H9 (cell line): ENCODE measurements at regions not wholly inside any gene's neighbourhood (a gene's known extent, or its start where the extent isn't known, plus 50 kb on each side); places are given as distances from the start of the nearest gene placed in this dataset.

Source experiments
- DNase-seq: peaks from one replicate; pipeline ENCODE4 v3.0.0-alpha.2; 2017
- H2AFZ ChIP-seq: one replicate; pipeline ENCODE4 v1.6.1; 2013; ENCODE audit warnings: mild to moderate bottlenecking, low read length, control low read depth, moderate library complexity
- H2AK5ac ChIP-seq: 2 replicates; pipeline ENCODE4 v1.6.1; 2013; ENCODE audit warnings: low read length, control low read depth, mixed read lengths; ENCODE audit not compliant: insufficient read length
- H2BK120ac ChIP-seq: one replicate; pipeline ENCODE4 v1.6.1; 2013; ENCODE audit warnings: low read depth, mild to moderate bottlenecking, low read length, control low read depth, inconsistent platforms; ENCODE audit not compliant: poor library complexity, severe bottlenecking
- H2BK12ac ChIP-seq: 2 replicates; pipeline ENCODE4 v1.6.1; 2013; ENCODE audit warnings: low read length, control low read depth, mixed read lengths, low read depth; ENCODE audit not compliant: insufficient read length
- H2BK15ac ChIP-seq: 2 replicates; pipeline ENCODE4 v1.6.1; 2013; ENCODE audit warnings: low read depth, low read length, control low read depth
- H2BK20ac ChIP-seq: one replicate; pipeline ENCODE4 v1.6.1; 2013; ENCODE audit warnings: low read depth, mild to moderate bottlenecking, low read length, control low read depth, inconsistent platforms; ENCODE audit not compliant: poor library complexity, severe bottlenecking
- H2BK5ac ChIP-seq: 2 replicates; pipeline ENCODE4 v1.6.1; 2013; ENCODE audit warnings: low read length, control low read depth, mixed read lengths; ENCODE audit not compliant: insufficient read length
- H3K14ac ChIP-seq: 2 replicates; pipeline ENCODE4 v1.6.1; 2013; ENCODE audit warnings: low read length, control low read depth; ENCODE audit not compliant: insufficient read depth
- H3K18ac ChIP-seq: 2 replicates; pipeline ENCODE4 v1.6.1; 2013; ENCODE audit warnings: low read depth, mild to moderate bottlenecking, mixed read lengths, low read length, control low read depth; ENCODE audit not compliant: insufficient read length
- H3K23ac ChIP-seq: 2 replicates; pipeline ENCODE4 v1.6.1; 2013; ENCODE audit warnings: low read length, control low read depth, mixed read lengths, low read depth; ENCODE audit not compliant: insufficient read length
- H3K23me2 ChIP-seq: 2 replicates; pipeline ENCODE4 v1.6.1; 2013; ENCODE audit warnings: low read depth, mild to moderate bottlenecking, mixed read lengths, low read length, control low read depth; ENCODE audit not compliant: insufficient read length, poor library complexity, severe bottlenecking
- H3K27ac ChIP-seq: 2 replicates; pipeline ENCODE4 v1.5.1; 2013; ENCODE audit warnings: low read length, control low read depth, mixed read lengths, low read depth; ENCODE audit not compliant: insufficient read length
- H3K27me3 ChIP-seq: 2 replicates; pipeline ENCODE4 v1.6.1; 2013; ENCODE audit warnings: low read length, control low read depth, inconsistent platforms; ENCODE audit not compliant: insufficient read depth
- H3K4ac ChIP-seq: 2 replicates; pipeline ENCODE4 v1.6.1; 2013; ENCODE audit warnings: low read depth, mild to moderate bottlenecking, control low read depth, inconsistent platforms, low read length, moderate library complexity
- H3K4me1 ChIP-seq: 2 replicates; pipeline ENCODE4 v1.6.1; 2013; ENCODE audit warnings: low read length, control low read depth, inconsistent platforms; ENCODE audit not compliant: insufficient read depth
- H3K4me2 ChIP-seq: 2 replicates; pipeline ENCODE4 v1.6.1; 2013; ENCODE audit warnings: low read length, control low read depth, mixed read lengths; ENCODE audit not compliant: insufficient read length, insufficient read depth
- H3K56ac ChIP-seq: 2 replicates; pipeline ENCODE4 v1.6.1; 2013; ENCODE audit warnings: low read depth, mild to moderate bottlenecking, mixed read lengths, low read length, control low read depth; ENCODE audit not compliant: insufficient read length
- H3K79me1 ChIP-seq: 2 replicates; pipeline ENCODE4 v1.6.1; 2013; ENCODE audit warnings: low read depth, mild to moderate bottlenecking, moderate library complexity, low read length, control low read depth, inconsistent platforms; ENCODE audit not compliant: insufficient read depth, poor library complexity, severe bottlenecking
- H3K79me2 ChIP-seq: 2 replicates; pipeline ENCODE4 v1.6.1; 2013; ENCODE audit warnings: low read length, control low read depth, inconsistent platforms; ENCODE audit not compliant: insufficient read depth
- H3K9ac ChIP-seq: 2 replicates; pipeline ENCODE4 v1.6.1; 2013; ENCODE audit warnings: low read length, control low read depth, mixed read lengths; ENCODE audit not compliant: insufficient read length; ENCODE audit errors: extremely low read depth
- H3K9me3 ChIP-seq: one replicate; pipeline ENCODE4 v1.6.1; 2013; ENCODE audit warnings: low read depth, low read length, inconsistent platforms; ENCODE audit not compliant: control insufficient read depth
- H3T11ph ChIP-seq: one replicate; pipeline ENCODE4 v1.6.1; 2013; ENCODE audit warnings: mild to moderate bottlenecking, low read length, control low read depth, inconsistent platforms
- H4K20me1 ChIP-seq: one replicate; pipeline ENCODE4 v1.6.1; 2013; ENCODE audit not compliant: control insufficient read depth, insufficient read length, insufficient read depth
- H4K5ac ChIP-seq: 2 replicates; pipeline ENCODE4 v1.6.1; 2013; ENCODE audit warnings: low read depth, mild to moderate bottlenecking, mixed read lengths, low read length, control low read depth; ENCODE audit not compliant: insufficient read length
- H4K8ac ChIP-seq: replicated peaks from 2 replicates; pipeline ENCODE4 v1.6.1; 2013; ENCODE audit warnings: low read length, control low read depth, mixed read lengths, low read depth; ENCODE audit not compliant: insufficient read length
- H4K91ac ChIP-seq: 2 replicates; pipeline ENCODE4 v1.6.1; 2013; ENCODE audit warnings: low read depth, mild to moderate bottlenecking, moderate library complexity, mixed read lengths, low read length, control low read depth; ENCODE audit not compliant: insufficient read length
- H3K27ac Mint-ChIP-seq, 3 experiments: 2 replicates in 2 of 3; 3 replicates in 1 of 3; pipeline ENCODE4 v1.8.0; 2020 to 2021; ENCODE audit warnings: mixed read lengths in 3 of 3, mild to moderate bottlenecking in 1 of 3, moderate library complexity in 1 of 3
- H3K27me3 Mint-ChIP-seq: 2 replicates; pipeline ENCODE4 v1.8.0; 2021; ENCODE audit warnings: low read depth, mild to moderate bottlenecking, moderate library complexity, mixed read lengths
- H3K36me3 Mint-ChIP-seq, 3 experiments: 2 replicates in 2 of 3; 3 replicates in 1 of 3; pipeline ENCODE4 v1.8.0; 2020 to 2021; ENCODE audit warnings: low read depth in 3 of 3, mixed read lengths in 3 of 3; ENCODE audit not compliant: insufficient read depth in 1 of 3
- H3K4me1 Mint-ChIP-seq, 2 experiments: 2 replicates each; pipeline ENCODE4 v1.8.0; 2020; ENCODE audit warnings: mixed read lengths in 2 of 2
- H3K4me3 Mint-ChIP-seq, 2 experiments: 2 replicates in 1 of 2; 3 replicates in 1 of 2; pipeline ENCODE4 v1.8.0; 2020 to 2021; ENCODE audit warnings: mild to moderate bottlenecking in 2 of 2, mixed read lengths in 2 of 2, moderate library complexity in 1 of 2
- H3K9me3 Mint-ChIP-seq, 2 experiments: 2 replicates in 1 of 2; 3 replicates in 1 of 2; pipeline ENCODE4 v1.8.0; 2020; ENCODE audit warnings: mild to moderate bottlenecking in 2 of 2, mixed read lengths in 2 of 2, moderate library complexity in 1 of 2
- CTCF ChIP-seq: fragments of 200-600 bp; sonication (generic); conservative IDR thresholded peaks from 3 replicates; pipeline ENCODE4 v1.8.0; 2021; ENCODE audit warnings: antibody characterized with exemption, mild to moderate bottlenecking
- WGBS: extraction: QIAGEN DNeasy Blood & Tissue Kit; methylation state at CpG from one replicate; pipeline ENCODE4 v1.1.7; 2013; ENCODE audit warnings: missing lambda C conversion rate, low lambda C conversion rate, mixed read lengths; ENCODE audit not compliant: insufficient read length; ENCODE audit errors: extremely low coverage; 5-methylcytosine and 5-hydroxymethylcytosine counted together

- Histone ChIP-seq H2AFZ (no peak overlapping the region), H2BK120ac (no peak overlapping the region), H2AK5ac (no peak overlapping the region), H3K4me1 (no peaks in the 10 kb centered on the region), H2BK15ac (no peak overlapping the region), H3K23ac (no peak overlapping the region), H3K27me3 (no peaks in the 10 kb centered on the region), H3K56ac (no peak overlapping the region), H4K91ac (no peak overlapping the region), H4K20me1 (no peaks in the 10 kb centered on the region), H2BK20ac (no peak overlapping the region), H3K9ac (no peak overlapping the region), H2BK12ac (no peak overlapping the region), H2BK5ac (no peak overlapping the region), H3K27ac (no peak overlapping the region), H3K9me3 (no peaks in the 10 kb centered on the region), H3T11ph (no peak overlapping the region), H3K4ac (no peak overlapping the region), H4K5ac (no peak overlapping the region), H3K79me1 (no peaks in the 10 kb centered on the region), H4K8ac (no peak overlapping the region), H3K4me2 (no peak overlapping the region), H3K23me2 (no peaks in the 10 kb centered on the region), H3K18ac (no peak overlapping the region), H3K79me2 (no peaks in the 10 kb centered on the region), H3K14ac (no peak overlapping the region)
- H3K27ac Mint-ChIP-seq, result no peak overlapping the region
- peaks cover 7 to 8% of the 10 kb centered on the region in 2 experiments for H3K4me1 Mint-ChIP-seq
- DNase-seq, result no peak
- no peak overlapping the region for H3K4me3 Mint-ChIP-seq
- no CpG with 5 or more reads among the region's 10 CpGs for WGBS
- TF ChIP-seq CTCF, result no peak
- no peaks in the 10 kb centered on the region for H3K9me3 Mint-ChIP-seq
- no peaks in the 10 kb centered on the region for H3K36me3 Mint-ChIP-seq
- peaks cover 5% of the 10 kb centered on the region for H3K27me3 Mint-ChIP-seq
These were observed 257.0 kb upstream of the ZNF32 start for GRCh38 chr10:43905512-43906236.
